Endodermal cell (in vitro differentiated cells): ENCODE measurements at regions not wholly inside any gene's neighbourhood (a gene's known extent, or its start where the extent isn't known, plus 50 kb on each side); places are given as distances from the start of the nearest gene placed in this dataset.

ENCODE experiments used
- DNase-seq: peaks from one replicate; pipeline ENCODE4 v3.0.0-alpha.2; 2017
- H3K27ac ChIP-seq: 2 replicates; pipeline ENCODE4 v1.5.1; 2013; ENCODE audit warnings: mild to moderate bottlenecking, low read depth, low read length, moderate library complexity
- H3K27me3 ChIP-seq: 2 replicates; pipeline ENCODE4 v1.6.1; 2013; ENCODE audit warnings: mild to moderate bottlenecking, low read length, moderate library complexity; ENCODE audit not compliant: insufficient read depth, control insufficient read depth, poor library complexity, severe bottlenecking
- H3K36me3 ChIP-seq: 2 replicates; pipeline ENCODE4 v1.7.0; 2013; ENCODE audit warnings: mild to moderate bottlenecking, low read length, moderate library complexity; ENCODE audit not compliant: control insufficient read depth, insufficient read depth
- H3K4me1 ChIP-seq: one replicate; pipeline ENCODE4 v1.7.0; 2013; ENCODE audit warnings: low read length; ENCODE audit not compliant: control insufficient read depth, insufficient read depth
- H3K4me3 ChIP-seq: 2 replicates; pipeline ENCODE4 v1.5.1; 2013; ENCODE audit warnings: mild to moderate bottlenecking, low read length, moderate library complexity
- H3K9ac ChIP-seq: 2 replicates; pipeline ENCODE4 v1.6.1; 2013; ENCODE audit warnings: mild to moderate bottlenecking, low read length, moderate library complexity; ENCODE audit not compliant: poor library complexity, severe bottlenecking; ENCODE audit errors: extremely low read depth
- H3K9me3 ChIP-seq: 2 replicates; pipeline ENCODE4 v1.6.1; 2013; ENCODE audit warnings: mild to moderate bottlenecking, low read length, moderate library complexity; ENCODE audit not compliant: control insufficient read depth
- H3K27ac Mint-ChIP-seq: 2 replicates; pipeline ENCODE4 v1.8.0; 2020; ENCODE audit warnings: mixed read lengths
- H3K27me3 Mint-ChIP-seq: 2 replicates; pipeline ENCODE4 v1.8.0; 2021; ENCODE audit warnings: mild to moderate bottlenecking, mixed read lengths; ENCODE audit not compliant: insufficient read depth
- H3K36me3 Mint-ChIP-seq: 2 replicates; pipeline ENCODE4 v1.8.0; 2020; ENCODE audit warnings: low read depth, mixed read lengths
- H3K4me1 Mint-ChIP-seq: 2 replicates; pipeline ENCODE4 v1.8.0; 2020; ENCODE audit warnings: mixed read lengths
- H3K4me3 Mint-ChIP-seq: 2 replicates; pipeline ENCODE4 v1.8.0; 2020; ENCODE audit warnings: mild to moderate bottlenecking, moderate library complexity, mixed read lengths
- H3K9me3 Mint-ChIP-seq: 2 replicates; pipeline ENCODE4 v1.8.0; 2020; ENCODE audit warnings: mild to moderate bottlenecking, mixed read lengths
- CTCF ChIP-seq: fragments of 200-600 bp; sonication (generic); conservative IDR thresholded peaks from 2 replicates; pipeline ENCODE4 v1.5.0; 2021; ENCODE audit warnings: antibody characterized with exemption, mild to moderate bottlenecking
- WGBS, 2 experiments: methylation state at CpG; one replicate each; pipeline versions ENCODE4 v1.1.5 to v1.1.7; 2013; ENCODE audit warnings: missing lambda C conversion rate in 2 of 2, mixed read lengths in 1 of 2; ENCODE audit not compliant: insufficient coverage in 1 of 2, insufficient read length in 1 of 2; 5-methylcytosine and 5-hydroxymethylcytosine counted together

GRCh38 chr1:22289307-22289995 lies 146.6 kb upstream of the WNT4 start:
- Histone ChIP-seq H3K9ac (no peak overlapping the region), H3K27me3 (no peaks in the 10 kb centered on the region), H3K4me3 (no peak overlapping the region), H3K27ac (no peak overlapping the region), H3K36me3 (no peaks in the 10 kb centered on the region), H3K4me1 (peaks cover 4% of the 10 kb centered on the region), H3K9me3 (no peaks in the 10 kb centered on the region)
- peak; percentile 43 for DNase-seq
- H3K36me3 Mint-ChIP-seq, result no peaks in the 10 kb centered on the region
- H3K4me3 Mint-ChIP-seq, result no peak overlapping the region
- TF ChIP-seq CTCF, result no peak
- H3K27me3 Mint-ChIP-seq, result peaks cover 2% of the 10 kb centered on the region
- H3K9me3 Mint-ChIP-seq, result peaks cover 6% of the 10 kb centered on the region
- 85 to 90% methylated on average over 2 to 11 of the region's 11 CpGs for WGBS, 2 experiments
- no peaks in the 10 kb centered on the region for H3K4me1 Mint-ChIP-seq
- no peak overlapping the region for H3K27ac Mint-ChIP-seq

DNA sequence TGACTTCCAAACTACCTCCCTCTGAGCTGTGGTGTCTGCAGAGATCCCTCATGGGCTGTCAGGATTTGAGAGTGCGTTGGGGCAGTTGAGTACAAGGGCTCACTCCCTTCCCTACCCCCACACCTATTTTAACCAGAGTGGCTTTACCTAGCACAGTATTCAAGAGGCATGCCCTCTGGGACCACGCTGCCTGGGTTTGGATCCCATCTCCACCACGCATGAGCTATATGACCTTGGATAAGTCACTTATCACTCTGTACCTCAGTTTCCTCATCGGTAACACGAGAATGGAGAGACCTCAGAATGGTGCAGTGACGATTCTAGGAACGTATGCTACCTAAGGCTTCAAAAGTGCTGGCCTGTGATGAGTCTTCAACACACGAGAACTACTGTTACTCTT lies 147.3 kb upstream of the WNT4 start:
- H3K9me3 ChIP-seq, result no peaks in the 10 kb centered on the region
- H3K27ac ChIP-seq, result no peak overlapping the region
- no peak for TF ChIP-seq CTCF
- WGBS, 2 experiments, result 94 to 95% methylated on average over 8 of the region's 8 CpGs
- H3K27me3 ChIP-seq, result no peaks in the 10 kb centered on the region
- peaks cover 2% of the 10 kb centered on the region for H3K27me3 Mint-ChIP-seq
- no peak overlapping the region for H3K9ac ChIP-seq
- peaks cover 4% of the 10 kb centered on the region for H3K4me1 ChIP-seq
- H3K4me1 Mint-ChIP-seq, result no peaks in the 10 kb centered on the region
- no peak overlapping the region for H3K4me3 ChIP-seq
- DNase-seq, result no peak
- H3K9me3 Mint-ChIP-seq, result peaks cover 6% of the 10 kb centered on the region
- H3K4me3 Mint-ChIP-seq, result no peak overlapping the region
- no peaks in the 10 kb centered on the region for H3K36me3 Mint-ChIP-seq
- no peak overlapping the region for H3K27ac Mint-ChIP-seq
- no peaks in the 10 kb centered on the region for H3K36me3 ChIP-seq

- Histone ChIP-seq H3K4me1 (peaks cover 4% of the 10 kb centered on the region), H3K4me3 (no peak overlapping the region), H3K9ac (no peak overlapping the region), H3K27me3 (no peaks in the 10 kb centered on the region), H3K36me3 (no peaks in the 10 kb centered on the region), H3K27ac (no peak overlapping the region), H3K9me3 (no peaks in the 10 kb centered on the region)
- Mint-ChIP-seq H3K27ac (no peak overlapping the region), H3K4me3 (no peak overlapping the region), H3K36me3 (no peaks in the 10 kb centered on the region), H3K4me1 (no peaks in the 10 kb centered on the region), H3K9me3 (peaks cover 6% of the 10 kb centered on the region), H3K27me3 (peaks cover 2% of the 10 kb centered on the region)
- 89 to 90% methylated on average over 7 to 8 of the region's 9 CpGs for WGBS, 2 experiments
- DNase-seq, result no peak
- TF ChIP-seq CTCF, result no peak
These were observed 147.7 kb upstream of the WNT4 start for GRCh38 chr1:22290611-22291010.
